HG03565 (cell line): ENCODE measurements at regions not wholly inside any gene's neighbourhood (a gene's known extent, or its start where the extent isn't known, plus 50 kb on each side); places are given as distances from the start of the nearest gene placed in this dataset.
"Not testable (repeated sequence)": the region's sequence is repeated elsewhere in the genome, so short reads cannot be mapped to it uniquely, and the experiment has no call there.

Experiments
- ATAC-seq: cut with Tn5 transposase; IDR thresholded peaks from one replicate; pipeline ENCODE4 v1.9.1; 2021; ENCODE audit warnings: mild to moderate bottlenecking, moderate library complexity; ENCODE audit not compliant: unreplicated experiment

GRCh38 chr1:38672692-38673091 is 186.9 kb downstream of the RRAGC start:
- no peak for ATAC-seq

GRCh38 chr1:38671221-38671620 is 188.4 kb downstream of the RRAGC start:
- ATAC-seq: no peak

- ATAC-seq: no peak
Observed at GRCh38 chr1:38670544-38671122, 188.9 kb downstream of the RRAGC start.

- no peak for ATAC-seq
Observed at GRCh38 chr1:38667626-38668025, 191.9 kb downstream of the RRAGC start.

- no peak for ATAC-seq
Observed at GRCh38 chr1:38662126-38662525, 197.4 kb downstream of the RRAGC start.

- no peak for ATAC-seq
Observed at GRCh38 chr1:38658883-38659282, 200.7 kb downstream of the RRAGC start.

- ATAC-seq: no peak
Observed at GRCh38 chr1:38657873-38658272, 201.7 kb downstream of the RRAGC start.

GRCh38 chr1:38657207-38657840 is 202.2 kb downstream of the RRAGC start:
- no peak for ATAC-seq

- ATAC-seq: no peak
Observed at GRCh38 chr1:38656726-38657125, 202.8 kb downstream of the RRAGC start.

- ATAC-seq: no peak
Observed at GRCh38 chr1:38652217-38652616, 207.4 kb downstream of the RRAGC start.

- no peak for ATAC-seq
Observed at GRCh38 chr1:38651669-38652068, 207.9 kb downstream of the RRAGC start.

GRCh38 chr1:38648417-38648816 is 211.2 kb downstream of the RRAGC start:
- ATAC-seq: no peak

- ATAC-seq: not testable (repeated sequence)
Observed at GRCh38 chr1:38647341-38647740, 212.2 kb downstream of the RRAGC start.

GRCh38 chr1:38644092-38644491 is 215.5 kb downstream of the RRAGC start:
- ATAC-seq: no peak

- no peak for ATAC-seq
Observed at GRCh38 chr1:38641661-38642060, 217.9 kb downstream of the RRAGC start.

- no peak for ATAC-seq
Observed at GRCh38 chr1:38640371-38640770, 219.2 kb downstream of the RRAGC start.

- no peak for ATAC-seq
Observed at GRCh38 chr1:38628241-38628640, 231.3 kb downstream of the RRAGC start.

- no peak for ATAC-seq
Observed at GRCh38 chr1:38625939-38626338, 233.6 kb downstream of the RRAGC start.

GRCh38 chr1:38624336-38625039 is 235.1 kb downstream of the RRAGC start:
- no peak for ATAC-seq

GRCh38 chr1:38623529-38623928 is 236.0 kb downstream of the RRAGC start:
- ATAC-seq: no peak

- no peak for ATAC-seq
Observed at GRCh38 chr1:38622197-38622596, 237.4 kb downstream of the RRAGC start.

GRCh38 chr1:38616846-38617245 is 242.7 kb downstream of the RRAGC start:
- no peak for ATAC-seq
